Aorta (tissue), 5 donors: ENCODE measurements at regions not wholly inside any gene's neighbourhood (a gene's known extent, or its start where the extent isn't known, plus 50 kb on each side); places are given as distances from the start of the nearest gene placed in this dataset.

Source experiments
- ATAC-seq: fragments of 200-7000 bp; cut with Tn5 transposase; one replicate; pipeline ENCODE4 v1.9.1; 2022; ENCODE audit warnings: moderate library complexity; ENCODE audit not compliant: low FRiP score
- DNase-seq, 2 donors: peaks; one replicate each; pipeline ENCODE4 v3.0.0-alpha.2; 2020
- H3K27ac ChIP-seq, 2 donors: one replicate each; pipeline ENCODE4 v1.5.1; 2013; ENCODE audit warnings: low read length in 2 of 2, mild to moderate bottlenecking in 2 of 2, moderate library complexity in 2 of 2, control low read depth in 1 of 2, inconsistent platforms in 1 of 2, low read depth in 1 of 2
- H3K27me3 ChIP-seq, 2 donors: one replicate each; pipeline ENCODE4 v1.6.1; 2013; ENCODE audit warnings: control low read depth in 1 of 2, low read length in 1 of 2, mild to moderate bottlenecking in 1 of 2, moderate library complexity in 1 of 2; ENCODE audit not compliant: insufficient read depth in 2 of 2, control insufficient read depth in 1 of 2
- H3K36me3 ChIP-seq, 2 donors: one replicate each; pipeline ENCODE4 v1.6.1; 2013; ENCODE audit warnings: control low read depth in 1 of 2, low read length in 1 of 2, mild to moderate bottlenecking in 1 of 2; ENCODE audit not compliant: insufficient read depth in 2 of 2, control insufficient read depth in 1 of 2
- H3K4me1 ChIP-seq, 2 donors: one replicate each; pipeline ENCODE4 v1.6.1; 2013; ENCODE audit warnings: low read length in 2 of 2, control low read depth in 1 of 2, mild to moderate bottlenecking in 1 of 2, moderate library complexity in 1 of 2; ENCODE audit not compliant: insufficient read depth in 2 of 2, control insufficient read depth in 1 of 2
- H3K4me3 ChIP-seq, 2 donors: one replicate each; pipeline ENCODE4 v1.5.1; 2013; ENCODE audit warnings: low read length in 2 of 2, control low read depth in 1 of 2, mild to moderate bottlenecking in 1 of 2
- H3K9me3 ChIP-seq: one replicate; pipeline ENCODE4 v1.6.1; 2013; ENCODE audit warnings: mild to moderate bottlenecking, low read length; ENCODE audit not compliant: control insufficient read depth
- WGBS, 2 donors: extraction: QIAGEN DNeasy Blood & Tissue Kit; methylation state at CpG; one replicate each; pipeline ENCODE4 v1.1.7; 2013; 5-methylcytosine and 5-hydroxymethylcytosine counted together
- intact Hi-C, 2 donors: fragments of 100-400 bp; cut with DNase I; formaldehyde crosslinking; loops; one replicate each; pipeline versions ENCODE4 v1.14.2 to v1.15.0; 2022
- donor health status: healthy with polysubstance abuse.
- donor health status: Bipolar disorder and iron deficiency.
- donor health status: DM: no; HTN: no; CAD: no.
- donor health status: DM: no; HTN: no; CAD: no.
- donor health status: DM: yes; HTN: yes; CAD: no.

GRCh38 chr15:39394496-39394895 lies 186.4 kb upstream of the THBS1 start:
- Histone ChIP-seq H3K27ac (no peak overlapping the region), H3K27me3 (no peaks in the 10 kb centered on the region), H3K4me3 (no peak overlapping the region), H3K9me3 (peaks cover 3% of the 10 kb centered on the region), H3K36me3 (no peaks in the 10 kb centered on the region), H3K4me1 (no peaks in the 10 kb centered on the region)
- intact Hi-C loops, result no loop called here
- no peak for ATAC-seq
- no peak for DNase-seq

- Histone ChIP-seq H3K9me3 (peaks cover 2% of the 10 kb centered on the region), H3K27me3 (no peaks in the 10 kb centered on the region), H3K4me3 (no peak overlapping the region), H3K4me1 (no peaks in the 10 kb centered on the region), H3K36me3 (no peaks in the 10 kb centered on the region), H3K27ac (no peak overlapping the region)
- no peak for ATAC-seq
- peak in 1 of 2 donors; percentile 59 for DNase-seq
- WGBS, 2 donors, result 94 to 95% methylated on average over 8 of the region's 8 CpGs
- intact Hi-C loops, result no loop called here
These were observed 183.8 kb upstream of the THBS1 start for GRCh38 chr15:39396979-39397615.

- no peaks in the 10 kb centered on the region for H3K27me3 ChIP-seq
- no peaks in the 10 kb centered on the region for H3K36me3 ChIP-seq
- H3K9me3 ChIP-seq, result peaks cover 2% of the 10 kb centered on the region
- DNase-seq (no peak), ATAC-seq (no peak)
- no peaks in the 10 kb centered on the region for H3K4me1 ChIP-seq
- 97 to 98% methylated on average over 3 of the region's 3 CpGs for WGBS, 2 donors
- no peak overlapping the region for H3K27ac ChIP-seq
- H3K4me3 ChIP-seq, result no peak overlapping the region
- intact Hi-C loops, result no loop called here
These were observed 183.0 kb upstream of the THBS1 start for GRCh38 chr15:39397883-39398282.

- intact Hi-C loops, result no loop called here
- no peaks in the 10 kb centered on the region for H3K27me3 ChIP-seq
- DNase-seq (no peak), ATAC-seq (no peak)
- H3K4me1 ChIP-seq, result no peaks in the 10 kb centered on the region
- no peaks in the 10 kb centered on the region for H3K36me3 ChIP-seq
- no peak overlapping the region for H3K27ac ChIP-seq
- no peak overlapping the region for H3K4me3 ChIP-seq
- 95 to 98% methylated on average over 2 of the region's 2 CpGs for WGBS, 2 donors
- peaks cover 2% of the 10 kb centered on the region for H3K9me3 ChIP-seq
These were observed 181.3 kb upstream of the THBS1 start for GRCh38 chr15:39399600-39399999.

GRCh38 chr15:39400002-39400401 lies 180.9 kb upstream of the THBS1 start:
- H3K4me3 ChIP-seq, result no peak overlapping the region
- H3K36me3 ChIP-seq, result no peaks in the 10 kb centered on the region
- 96 to 100% methylated on average over 1 of the region's 1 CpG for WGBS, 2 donors
- intact Hi-C loops, result no loop called here
- peaks cover 2% of the 10 kb centered on the region for H3K9me3 ChIP-seq
- no peaks in the 10 kb centered on the region for H3K4me1 ChIP-seq
- no peak for DNase-seq
- H3K27me3 ChIP-seq, result no peaks in the 10 kb centered on the region
- ATAC-seq, result no peak
- no peak overlapping the region for H3K27ac ChIP-seq

GRCh38 chr15:39400821-39401550 lies 179.9 kb upstream of the THBS1 start:
- 73 to 78% methylated on average over 7 of the region's 7 CpGs for WGBS, 2 donors
- DNase-seq (no peak), ATAC-seq (no peak)
- Histone ChIP-seq H3K9me3 (peaks cover 2% of the 10 kb centered on the region), H3K4me1 (no peaks in the 10 kb centered on the region), H3K27me3 (no peaks in the 10 kb centered on the region), H3K4me3 (no peak overlapping the region), H3K27ac (no peak overlapping the region), H3K36me3 (no peaks in the 10 kb centered on the region)
- intact Hi-C loops, result no loop called here

GRCh38 chr15:39403640-39404117 lies 177.2 kb upstream of the THBS1 start:
- WGBS, 2 donors, result 24 to 35% methylated on average over 3 of the region's 3 CpGs
- Histone ChIP-seq H3K27ac (no peak overlapping the region), H3K4me3 (no peak overlapping the region), H3K27me3 (no peaks in the 10 kb centered on the region), H3K36me3 (no peaks in the 10 kb centered on the region), H3K9me3 (no peaks in the 10 kb centered on the region), H3K4me1 (no peaks in the 10 kb centered on the region)
- ATAC-seq (no peak), DNase-seq (no peak)
- intact Hi-C loops, result no loop called here

GRCh38 chr15:39404767-39405181 lies 176.1 kb upstream of the THBS1 start:
- 79 to 81% methylated on average over 5 of the region's 5 CpGs for WGBS, 2 donors

GRCh38 chr15:39406485-39406884 lies 174.4 kb upstream of the THBS1 start:
- Histone ChIP-seq H3K27ac (no peak overlapping the region), H3K9me3 (no peaks in the 10 kb centered on the region), H3K36me3 (no peaks in the 10 kb centered on the region), H3K27me3 (no peaks in the 10 kb centered on the region), H3K4me1 (no peaks in the 10 kb centered on the region), H3K4me3 (no peak overlapping the region)
- DNase-seq (no peak), ATAC-seq (no peak)
- WGBS, 2 donors, result 92 to 95% methylated on average over 6 of the region's 6 CpGs
- intact Hi-C loops, result no loop called here

More at GRCh38 chr15:39404767-39405181, 176.1 kb upstream of the THBS1 start:
- H3K27ac ChIP-seq, result no peak overlapping the region
- no peak for DNase-seq
- H3K4me1 ChIP-seq, result no peaks in the 10 kb centered on the region
- intact Hi-C loops, result no loop called here
- ATAC-seq, result no peak
- no peak overlapping the region for H3K4me3 ChIP-seq
- no peaks in the 10 kb centered on the region for H3K9me3 ChIP-seq
- H3K27me3 ChIP-seq, result no peaks in the 10 kb centered on the region
- H3K36me3 ChIP-seq, result no peaks in the 10 kb centered on the region
